Parathyroid adenoma (tissue), 2 donors: ENCODE measurements at regions not wholly inside any gene's neighbourhood (a gene's known extent, or its start where the extent isn't known, plus 50 kb on each side); places are given as distances from the start of the nearest gene placed in this dataset.

Experiments
- H2AFZ ChIP-seq: fragments of 300-600 bp; sonication (generic); one replicate; pipeline ENCODE4 v1.7.0; 2017; ENCODE audit warnings: antibody characterized with exemption, mild to moderate bottlenecking
- H3K27ac ChIP-seq: fragments of 300-600 bp; sonication (generic); one replicate; pipeline ENCODE4 v1.7.0; 2017
- H3K27me3 ChIP-seq: fragments of 300-600 bp; sonication (generic); one replicate; pipeline ENCODE4 v1.7.0; 2017; ENCODE audit warnings: low read length; ENCODE audit not compliant: control insufficient read depth, insufficient read depth
- H3K36me3 ChIP-seq: fragments of 300-600 bp; sonication (generic); one replicate; pipeline ENCODE4 v1.7.0; 2017; ENCODE audit warnings: low read length; ENCODE audit not compliant: control insufficient read depth, insufficient read depth
- H3K4me1 ChIP-seq: fragments of 300-600 bp; sonication (generic); one replicate; pipeline ENCODE4 v1.7.0; 2017; ENCODE audit warnings: control low read depth
- H3K4me2 ChIP-seq: fragments of 300-600 bp; sonication (generic); one replicate; pipeline ENCODE4 v1.7.0; 2017; ENCODE audit warnings: low read length
- H3K4me3 ChIP-seq: fragments of 300-600 bp; sonication (generic); one replicate; pipeline ENCODE4 v1.7.0; 2017; ENCODE audit warnings: low read depth, low read length
- H3K79me2 ChIP-seq: fragments of 300-600 bp; sonication (generic); one replicate; pipeline ENCODE4 v1.7.0; 2017; ENCODE audit warnings: control low read depth
- H3K9ac ChIP-seq: fragments of 300-600 bp; sonication (generic); one replicate; pipeline ENCODE4 v1.7.0; 2017; ENCODE audit warnings: mild to moderate bottlenecking
- H3K9me3 ChIP-seq: fragments of 300-600 bp; sonication (generic); one replicate; pipeline ENCODE4 v1.7.0; 2017; ENCODE audit warnings: low read length; ENCODE audit not compliant: control insufficient read depth
- CTCF ChIP-seq: fragments of 300-600 bp; sonication (generic); IDR thresholded peaks from one replicate; pipeline ENCODE4 v1.7.0; 2017; ENCODE audit warnings: antibody characterized with exemption, mild to moderate bottlenecking
- donor health status: primary hyperparathyroidism.

GRCh38 chr2:40964509-40965250 lies 512.8 kb upstream of the SLC8A1 start:
- no peaks in the 10 kb centered on the region for H3K9me3 ChIP-seq
- no peaks in the 10 kb centered on the region for H3K79me2 ChIP-seq
- H3K4me2 ChIP-seq, result no peak overlapping the region
- no peaks in the 10 kb centered on the region for H3K4me1 ChIP-seq
- H3K27ac ChIP-seq, result no peak overlapping the region
- H2AFZ ChIP-seq, result no peak overlapping the region
- H3K36me3 ChIP-seq, result no peaks in the 10 kb centered on the region
- no peak for TF ChIP-seq CTCF
- H3K9ac ChIP-seq, result no peak overlapping the region
- no peak overlapping the region for H3K4me3 ChIP-seq
- H3K27me3 ChIP-seq, result no peaks in the 10 kb centered on the region

- no peak overlapping the region for H3K4me2 ChIP-seq
- H2AFZ ChIP-seq, result no peak overlapping the region
- no peaks in the 10 kb centered on the region for H3K9me3 ChIP-seq
- H3K4me1 ChIP-seq, result no peaks in the 10 kb centered on the region
- no peak overlapping the region for H3K9ac ChIP-seq
- no peak overlapping the region for H3K4me3 ChIP-seq
- H3K36me3 ChIP-seq, result no peaks in the 10 kb centered on the region
- H3K27me3 ChIP-seq, result no peaks in the 10 kb centered on the region
- no peak overlapping the region for H3K27ac ChIP-seq
- no peaks in the 10 kb centered on the region for H3K79me2 ChIP-seq
- TF ChIP-seq CTCF, result no peak
Measured at GRCh38 chr2:40967451-40967850, 515.6 kb upstream of the SLC8A1 start.

- Histone ChIP-seq H3K79me2 (no peaks in the 10 kb centered on the region), H3K9me3 (no peaks in the 10 kb centered on the region), H3K9ac (no peak overlapping the region), H3K27me3 (no peaks in the 10 kb centered on the region), H3K27ac (no peak overlapping the region), H3K4me2 (no peak overlapping the region), H3K4me1 (no peaks in the 10 kb centered on the region), H3K4me3 (no peak overlapping the region), H3K36me3 (no peaks in the 10 kb centered on the region), H2AFZ (no peak overlapping the region)
- no peak for TF ChIP-seq CTCF
Measured at GRCh38 chr2:40975151-40975550, 523.3 kb upstream of the SLC8A1 start.

- Histone ChIP-seq H3K4me2 (no peak overlapping the region), H3K4me1 (no peaks in the 10 kb centered on the region), H3K36me3 (no peaks in the 10 kb centered on the region), H3K4me3 (no peak overlapping the region), H2AFZ (no peak overlapping the region), H3K27ac (no peak overlapping the region), H3K9me3 (no peaks in the 10 kb centered on the region), H3K79me2 (no peaks in the 10 kb centered on the region), H3K9ac (no peak overlapping the region), H3K27me3 (no peaks in the 10 kb centered on the region)
- TF ChIP-seq CTCF, result no peak
Measured at GRCh38 chr2:40997362-40997761, 545.5 kb upstream of the SLC8A1 start.

DNA sequence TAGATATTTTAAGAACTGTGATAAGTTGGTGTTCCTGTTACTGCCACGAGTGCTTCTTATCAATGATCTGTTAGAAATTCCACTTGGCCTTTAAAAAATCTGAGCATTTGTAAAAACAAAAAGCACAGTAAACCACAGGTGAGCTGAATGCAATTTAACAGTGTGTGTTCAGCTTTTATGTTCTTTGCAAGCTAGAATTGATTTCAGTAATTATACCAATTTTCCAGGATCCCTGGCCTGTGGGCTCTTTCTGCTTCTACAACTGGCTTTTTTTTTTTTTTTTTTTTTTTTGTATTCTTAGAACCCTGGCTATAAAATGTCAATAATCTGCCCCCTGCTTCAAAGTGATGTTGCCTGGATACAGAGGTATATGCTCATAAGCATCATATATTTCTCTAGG lies 548.5 kb upstream of the SLC8A1 start:
- Histone ChIP-seq H3K4me1 (no peaks in the 10 kb centered on the region), H3K36me3 (no peaks in the 10 kb centered on the region), H3K9me3 (no peaks in the 10 kb centered on the region), H3K27me3 (no peaks in the 10 kb centered on the region), H3K4me3 (no peak overlapping the region), H3K79me2 (no peaks in the 10 kb centered on the region), H2AFZ (no peak overlapping the region), H3K4me2 (no peak overlapping the region), H3K27ac (no peak overlapping the region), H3K9ac (no peak overlapping the region)
- TF ChIP-seq CTCF, result no peak
